H9 (cell line): ENCODE measurements at regions not wholly inside any gene's neighbourhood (a gene's known extent, or its start where the extent isn't known, plus 50 kb on each side); places are given as distances from the start of the nearest gene placed in this dataset.

Source experiments
- DNase-seq: peaks from one replicate; pipeline ENCODE4 v3.0.0-alpha.2; 2017
- H2AFZ ChIP-seq: one replicate; pipeline ENCODE4 v1.6.1; 2013; ENCODE audit warnings: mild to moderate bottlenecking, low read length, control low read depth, moderate library complexity
- H2AK5ac ChIP-seq: 2 replicates; pipeline ENCODE4 v1.6.1; 2013; ENCODE audit warnings: low read length, control low read depth, mixed read lengths; ENCODE audit not compliant: insufficient read length
- H2BK120ac ChIP-seq: one replicate; pipeline ENCODE4 v1.6.1; 2013; ENCODE audit warnings: low read depth, mild to moderate bottlenecking, low read length, control low read depth, inconsistent platforms; ENCODE audit not compliant: poor library complexity, severe bottlenecking
- H2BK12ac ChIP-seq: 2 replicates; pipeline ENCODE4 v1.6.1; 2013; ENCODE audit warnings: low read length, control low read depth, mixed read lengths, low read depth; ENCODE audit not compliant: insufficient read length
- H2BK15ac ChIP-seq: 2 replicates; pipeline ENCODE4 v1.6.1; 2013; ENCODE audit warnings: low read depth, low read length, control low read depth
- H2BK20ac ChIP-seq: one replicate; pipeline ENCODE4 v1.6.1; 2013; ENCODE audit warnings: low read depth, mild to moderate bottlenecking, low read length, control low read depth, inconsistent platforms; ENCODE audit not compliant: poor library complexity, severe bottlenecking
- H2BK5ac ChIP-seq: 2 replicates; pipeline ENCODE4 v1.6.1; 2013; ENCODE audit warnings: low read length, control low read depth, mixed read lengths; ENCODE audit not compliant: insufficient read length
- H3K14ac ChIP-seq: 2 replicates; pipeline ENCODE4 v1.6.1; 2013; ENCODE audit warnings: low read length, control low read depth; ENCODE audit not compliant: insufficient read depth
- H3K18ac ChIP-seq: 2 replicates; pipeline ENCODE4 v1.6.1; 2013; ENCODE audit warnings: low read depth, mild to moderate bottlenecking, mixed read lengths, low read length, control low read depth; ENCODE audit not compliant: insufficient read length
- H3K23ac ChIP-seq: 2 replicates; pipeline ENCODE4 v1.6.1; 2013; ENCODE audit warnings: low read length, control low read depth, mixed read lengths, low read depth; ENCODE audit not compliant: insufficient read length
- H3K23me2 ChIP-seq: 2 replicates; pipeline ENCODE4 v1.6.1; 2013; ENCODE audit warnings: low read depth, mild to moderate bottlenecking, mixed read lengths, low read length, control low read depth; ENCODE audit not compliant: insufficient read length, poor library complexity, severe bottlenecking
- H3K27ac ChIP-seq: 2 replicates; pipeline ENCODE4 v1.5.1; 2013; ENCODE audit warnings: low read length, control low read depth, mixed read lengths, low read depth; ENCODE audit not compliant: insufficient read length
- H3K27me3 ChIP-seq: 2 replicates; pipeline ENCODE4 v1.6.1; 2013; ENCODE audit warnings: low read length, control low read depth, inconsistent platforms; ENCODE audit not compliant: insufficient read depth
- H3K4ac ChIP-seq: 2 replicates; pipeline ENCODE4 v1.6.1; 2013; ENCODE audit warnings: low read depth, mild to moderate bottlenecking, control low read depth, inconsistent platforms, low read length, moderate library complexity
- H3K4me1 ChIP-seq: 2 replicates; pipeline ENCODE4 v1.6.1; 2013; ENCODE audit warnings: low read length, control low read depth, inconsistent platforms; ENCODE audit not compliant: insufficient read depth
- H3K4me2 ChIP-seq: 2 replicates; pipeline ENCODE4 v1.6.1; 2013; ENCODE audit warnings: low read length, control low read depth, mixed read lengths; ENCODE audit not compliant: insufficient read length, insufficient read depth
- H3K56ac ChIP-seq: 2 replicates; pipeline ENCODE4 v1.6.1; 2013; ENCODE audit warnings: low read depth, mild to moderate bottlenecking, mixed read lengths, low read length, control low read depth; ENCODE audit not compliant: insufficient read length
- H3K79me1 ChIP-seq: 2 replicates; pipeline ENCODE4 v1.6.1; 2013; ENCODE audit warnings: low read depth, mild to moderate bottlenecking, moderate library complexity, low read length, control low read depth, inconsistent platforms; ENCODE audit not compliant: insufficient read depth, poor library complexity, severe bottlenecking
- H3K79me2 ChIP-seq: 2 replicates; pipeline ENCODE4 v1.6.1; 2013; ENCODE audit warnings: low read length, control low read depth, inconsistent platforms; ENCODE audit not compliant: insufficient read depth
- H3K9ac ChIP-seq: 2 replicates; pipeline ENCODE4 v1.6.1; 2013; ENCODE audit warnings: low read length, control low read depth, mixed read lengths; ENCODE audit not compliant: insufficient read length; ENCODE audit errors: extremely low read depth
- H3K9me3 ChIP-seq: one replicate; pipeline ENCODE4 v1.6.1; 2013; ENCODE audit warnings: low read depth, low read length, inconsistent platforms; ENCODE audit not compliant: control insufficient read depth
- H3T11ph ChIP-seq: one replicate; pipeline ENCODE4 v1.6.1; 2013; ENCODE audit warnings: mild to moderate bottlenecking, low read length, control low read depth, inconsistent platforms
- H4K20me1 ChIP-seq: one replicate; pipeline ENCODE4 v1.6.1; 2013; ENCODE audit not compliant: control insufficient read depth, insufficient read length, insufficient read depth
- H4K5ac ChIP-seq: 2 replicates; pipeline ENCODE4 v1.6.1; 2013; ENCODE audit warnings: low read depth, mild to moderate bottlenecking, mixed read lengths, low read length, control low read depth; ENCODE audit not compliant: insufficient read length
- H4K8ac ChIP-seq: replicated peaks from 2 replicates; pipeline ENCODE4 v1.6.1; 2013; ENCODE audit warnings: low read length, control low read depth, mixed read lengths, low read depth; ENCODE audit not compliant: insufficient read length
- H4K91ac ChIP-seq: 2 replicates; pipeline ENCODE4 v1.6.1; 2013; ENCODE audit warnings: low read depth, mild to moderate bottlenecking, moderate library complexity, mixed read lengths, low read length, control low read depth; ENCODE audit not compliant: insufficient read length
- H3K27ac Mint-ChIP-seq, 3 experiments: 2 replicates in 2 of 3; 3 replicates in 1 of 3; pipeline ENCODE4 v1.8.0; 2020 to 2021; ENCODE audit warnings: mixed read lengths in 3 of 3, mild to moderate bottlenecking in 1 of 3, moderate library complexity in 1 of 3
- H3K27me3 Mint-ChIP-seq: 2 replicates; pipeline ENCODE4 v1.8.0; 2021; ENCODE audit warnings: low read depth, mild to moderate bottlenecking, moderate library complexity, mixed read lengths
- H3K36me3 Mint-ChIP-seq, 3 experiments: 2 replicates in 2 of 3; 3 replicates in 1 of 3; pipeline ENCODE4 v1.8.0; 2020 to 2021; ENCODE audit warnings: low read depth in 3 of 3, mixed read lengths in 3 of 3; ENCODE audit not compliant: insufficient read depth in 1 of 3
- H3K4me1 Mint-ChIP-seq, 2 experiments: 2 replicates each; pipeline ENCODE4 v1.8.0; 2020; ENCODE audit warnings: mixed read lengths in 2 of 2
- H3K4me3 Mint-ChIP-seq, 2 experiments: 2 replicates in 1 of 2; 3 replicates in 1 of 2; pipeline ENCODE4 v1.8.0; 2020 to 2021; ENCODE audit warnings: mild to moderate bottlenecking in 2 of 2, mixed read lengths in 2 of 2, moderate library complexity in 1 of 2
- H3K9me3 Mint-ChIP-seq, 2 experiments: 2 replicates in 1 of 2; 3 replicates in 1 of 2; pipeline ENCODE4 v1.8.0; 2020; ENCODE audit warnings: mild to moderate bottlenecking in 2 of 2, mixed read lengths in 2 of 2, moderate library complexity in 1 of 2
- WGBS: extraction: QIAGEN DNeasy Blood & Tissue Kit; methylation state at CpG from one replicate; pipeline ENCODE4 v1.1.7; 2013; ENCODE audit warnings: missing lambda C conversion rate, low lambda C conversion rate, mixed read lengths; ENCODE audit not compliant: insufficient read length; ENCODE audit errors: extremely low coverage; 5-methylcytosine and 5-hydroxymethylcytosine counted together
- TF ChIP-seq, protein P1 (sequence below): fragments of 200-600 bp; sonication (generic); conservative IDR thresholded peaks from 3 replicates; pipeline ENCODE4 v1.8.0; 2021; ENCODE audit warnings: antibody characterized with exemption, mild to moderate bottlenecking

DNA sequence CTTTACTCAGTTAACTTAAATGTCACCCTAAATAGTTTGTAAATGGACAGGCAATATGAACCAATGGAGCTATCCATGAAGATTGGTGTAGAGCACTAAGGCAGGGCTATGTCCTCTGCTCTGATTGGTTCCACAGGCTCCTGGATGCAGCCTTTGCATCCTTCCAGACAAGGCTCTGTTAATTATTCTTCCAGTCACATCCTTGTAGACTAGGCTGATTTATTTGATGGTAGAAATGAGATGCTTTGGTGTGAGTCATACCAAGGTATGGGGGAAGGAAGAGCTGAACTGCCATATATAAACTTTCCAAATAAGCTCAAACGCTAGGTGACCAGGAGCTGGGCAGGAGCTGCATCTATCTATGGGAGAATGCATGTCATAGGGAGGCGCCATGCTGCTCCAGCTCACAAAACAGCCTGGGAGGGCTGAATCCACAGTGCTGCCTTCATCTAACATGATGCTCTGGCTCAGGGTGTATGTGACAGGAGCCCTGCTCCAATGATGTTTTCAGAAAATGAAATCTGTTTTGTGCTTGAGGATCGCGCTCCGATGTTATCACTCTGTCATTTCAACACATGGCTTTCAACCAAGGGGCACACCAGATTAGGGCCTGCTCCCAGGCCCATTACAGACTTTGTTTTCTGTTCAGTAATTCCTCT lies 818.0 kb upstream of the ZNF608 start:
- Histone ChIP-seq H3T11ph (no peak overlapping the region), H2BK12ac (no peak overlapping the region), H2BK20ac (no peak overlapping the region), H3K23ac (no peak overlapping the region), H3K79me1 (no peaks in the 10 kb centered on the region), H2AFZ (no peak overlapping the region), H2BK15ac (no peak overlapping the region), H2BK5ac (no peak overlapping the region), H3K4ac (no peak overlapping the region), H3K4me1 (no peaks in the 10 kb centered on the region), H3K56ac (no peak overlapping the region), H4K91ac (no peak overlapping the region), H4K5ac (no peak overlapping the region), H3K23me2 (no peaks in the 10 kb centered on the region), H3K27ac (no peak overlapping the region), H2BK120ac (no peak overlapping the region), H3K9me3 (peaks cover 7% of the 10 kb centered on the region), H3K4me2 (no peak overlapping the region), H3K18ac (no peak overlapping the region), H2AK5ac (no peak overlapping the region), H4K8ac (no peak overlapping the region), H3K27me3 (no peaks in the 10 kb centered on the region), H4K20me1 (no peaks in the 10 kb centered on the region), H3K79me2 (no peaks in the 10 kb centered on the region), H3K9ac (no peak overlapping the region), H3K14ac (no peak overlapping the region)
- TF ChIP-seq, protein P1, sequence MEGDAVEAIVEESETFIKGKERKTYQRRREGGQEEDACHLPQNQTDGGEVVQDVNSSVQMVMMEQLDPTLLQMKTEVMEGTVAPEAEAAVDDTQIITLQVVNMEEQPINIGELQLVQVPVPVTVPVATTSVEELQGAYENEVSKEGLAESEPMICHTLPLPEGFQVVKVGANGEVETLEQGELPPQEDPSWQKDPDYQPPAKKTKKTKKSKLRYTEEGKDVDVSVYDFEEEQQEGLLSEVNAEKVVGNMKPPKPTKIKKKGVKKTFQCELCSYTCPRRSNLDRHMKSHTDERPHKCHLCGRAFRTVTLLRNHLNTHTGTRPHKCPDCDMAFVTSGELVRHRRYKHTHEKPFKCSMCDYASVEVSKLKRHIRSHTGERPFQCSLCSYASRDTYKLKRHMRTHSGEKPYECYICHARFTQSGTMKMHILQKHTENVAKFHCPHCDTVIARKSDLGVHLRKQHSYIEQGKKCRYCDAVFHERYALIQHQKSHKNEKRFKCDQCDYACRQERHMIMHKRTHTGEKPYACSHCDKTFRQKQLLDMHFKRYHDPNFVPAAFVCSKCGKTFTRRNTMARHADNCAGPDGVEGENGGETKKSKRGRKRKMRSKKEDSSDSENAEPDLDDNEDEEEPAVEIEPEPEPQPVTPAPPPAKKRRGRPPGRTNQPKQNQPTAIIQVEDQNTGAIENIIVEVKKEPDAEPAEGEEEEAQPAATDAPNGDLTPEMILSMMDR = no peak
- H3K4me1 Mint-ChIP-seq = peaks cover 0 to 3% of the 10 kb centered on the region in 2 experiments; a peak in 1 of 4 replicates
- peaks cover 12 to 34% (median 13%) of the 10 kb centered on the region in 3 experiments for H3K36me3 Mint-ChIP-seq
- DNase-seq = no peak
- H3K9me3 Mint-ChIP-seq = peaks cover 17 to 27% of the 10 kb centered on the region in 2 experiments
- H3K27ac Mint-ChIP-seq = no peak overlapping the region
- no peaks in the 10 kb centered on the region; the same call in 1 of the 2 replicates for H3K27me3 Mint-ChIP-seq
- no CpG with 5 or more reads among the region's 5 CpGs for WGBS
- no peak overlapping the region for H3K4me3 Mint-ChIP-seq
